ENCODE measurements at regions not wholly inside any gene's neighbourhood (a gene's known extent, or its start where the extent isn't known, plus 50 kb on each side); places are given as distances from the start of the nearest gene placed in this dataset.

DNA sequence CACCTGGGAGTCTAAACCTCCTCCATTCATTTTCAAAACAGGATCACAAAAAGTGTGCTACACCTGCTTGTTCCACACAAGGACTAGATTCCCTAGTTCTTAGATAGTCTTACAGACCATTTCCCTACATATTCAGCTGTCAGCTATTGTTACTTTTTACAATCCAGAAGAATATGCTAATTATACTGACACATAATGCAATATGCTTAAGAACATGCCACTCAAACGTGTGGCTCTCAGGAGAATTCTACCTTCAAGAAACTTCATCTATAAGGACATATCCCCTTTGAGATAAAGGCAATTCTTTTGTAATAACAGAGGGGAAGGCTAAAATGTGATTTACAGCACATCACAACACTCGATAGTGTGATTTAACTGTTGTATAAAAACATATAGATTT is 456.1 kb upstream of the ARRDC3 start:
- Histone ChIP-seq H3K4me1 (no peaks in the 10 kb centered on the region), H3K9me3 (no peaks in the 10 kb centered on the region), H3K4me3 (no peak overlapping the region), H3K36me3 (no peaks in the 10 kb centered on the region), H3K27me3 (replicated peaks in 1 of 7) (no peaks in the 10 kb centered on the region), H3K27ac (no peak overlapping the region)
- WGBS, 5 donors, result 46 to 58% (median 56%) methylated on average over 2 of the region's 2 CpGs
- TF ChIP-seq, protein P1, sequence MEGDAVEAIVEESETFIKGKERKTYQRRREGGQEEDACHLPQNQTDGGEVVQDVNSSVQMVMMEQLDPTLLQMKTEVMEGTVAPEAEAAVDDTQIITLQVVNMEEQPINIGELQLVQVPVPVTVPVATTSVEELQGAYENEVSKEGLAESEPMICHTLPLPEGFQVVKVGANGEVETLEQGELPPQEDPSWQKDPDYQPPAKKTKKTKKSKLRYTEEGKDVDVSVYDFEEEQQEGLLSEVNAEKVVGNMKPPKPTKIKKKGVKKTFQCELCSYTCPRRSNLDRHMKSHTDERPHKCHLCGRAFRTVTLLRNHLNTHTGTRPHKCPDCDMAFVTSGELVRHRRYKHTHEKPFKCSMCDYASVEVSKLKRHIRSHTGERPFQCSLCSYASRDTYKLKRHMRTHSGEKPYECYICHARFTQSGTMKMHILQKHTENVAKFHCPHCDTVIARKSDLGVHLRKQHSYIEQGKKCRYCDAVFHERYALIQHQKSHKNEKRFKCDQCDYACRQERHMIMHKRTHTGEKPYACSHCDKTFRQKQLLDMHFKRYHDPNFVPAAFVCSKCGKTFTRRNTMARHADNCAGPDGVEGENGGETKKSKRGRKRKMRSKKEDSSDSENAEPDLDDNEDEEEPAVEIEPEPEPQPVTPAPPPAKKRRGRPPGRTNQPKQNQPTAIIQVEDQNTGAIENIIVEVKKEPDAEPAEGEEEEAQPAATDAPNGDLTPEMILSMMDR (IDR thresholded peaks at IDR 0.05 in 8 of 11, conservative IDR thresholded peaks at IDR 0.05 in 3 of 11), result no peak
- TF ChIP-seq POLR2AphosphoS5 (IDR thresholded peaks at IDR 0.05) (no peak), POLR2A (IDR thresholded peaks at IDR 0.05) (no peak)
- no peak for DNase-seq
- intact Hi-C loops (cut with DNase I; ENCODE audit: low total_unique reads), result no loop called here

DNA sequence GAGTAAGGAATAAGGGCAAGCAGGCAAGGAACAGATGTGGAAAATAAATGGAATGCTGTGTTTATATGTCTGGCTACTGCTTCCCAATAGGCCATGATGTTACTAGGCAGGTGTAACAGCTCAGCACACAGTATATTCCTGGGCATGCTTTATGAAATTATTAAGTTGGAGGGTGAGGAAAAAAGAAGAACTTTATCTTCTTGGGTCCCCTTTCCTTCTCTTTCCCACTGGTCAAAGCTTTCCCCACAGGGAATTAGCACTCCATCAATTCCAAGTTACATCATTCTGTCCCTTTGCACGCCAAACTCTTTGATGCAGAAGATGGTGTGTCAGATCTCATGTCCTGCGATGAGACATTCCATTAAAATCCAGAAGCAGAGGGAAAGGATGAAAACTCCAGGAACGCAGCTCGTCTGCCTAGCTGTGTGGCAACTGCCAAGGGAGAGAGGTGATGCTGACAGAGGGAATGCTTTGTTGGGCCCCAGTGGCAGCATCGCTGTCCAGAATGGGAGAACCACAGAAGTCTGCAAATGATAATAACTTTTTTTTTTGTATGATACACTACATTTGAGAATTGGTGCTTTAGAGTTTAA is 447.3 kb upstream of the ARRDC3 start:
- Histone ChIP-seq H3K27me3 (replicated peaks in 1 of 7) (no peaks in the 10 kb centered on the region), H3K27ac (no peak overlapping the region), H3K9me3 (no peaks in the 10 kb centered on the region), H3K36me3 (no peaks in the 10 kb centered on the region), H3K4me3 (no peak overlapping the region), H3K4me1 (no peaks in the 10 kb centered on the region)
- 86 to 93% (median 90%) methylated on average over 5 of the region's 5 CpGs for WGBS, 5 donors
- intact Hi-C loops (cut with DNase I; ENCODE audit: low total_unique reads), result no loop called here
- no peak for DNase-seq
- TF ChIP-seq, protein P1 (IDR thresholded peaks at IDR 0.05 in 8 of 11, conservative IDR thresholded peaks at IDR 0.05 in 3 of 11), result no peak
- no peak for TF ChIP-seq POLR2AphosphoS5 (IDR thresholded peaks at IDR 0.05)
- TF ChIP-seq POLR2A (IDR thresholded peaks at IDR 0.05), result no peak

DNA sequence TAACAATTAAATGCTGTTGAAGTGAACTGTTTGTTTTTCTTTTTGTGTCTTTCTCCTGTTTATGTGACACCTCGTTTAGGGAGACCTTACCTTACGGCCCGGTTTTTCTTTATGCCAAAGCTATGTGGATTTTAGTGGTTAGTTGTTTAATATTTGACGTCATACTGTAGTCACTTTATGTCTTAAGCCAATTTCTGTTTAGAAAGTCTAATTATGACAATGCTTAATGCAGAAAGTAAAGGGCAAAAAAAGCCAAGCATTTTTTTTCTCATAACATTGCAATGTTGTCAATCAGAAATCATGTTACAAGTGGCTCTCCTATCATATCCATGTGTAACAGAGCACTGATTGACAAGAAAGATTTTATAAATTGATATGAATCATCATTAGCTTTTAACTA is 442.5 kb upstream of the ARRDC3 start:
- intact Hi-C loops (cut with DNase I; ENCODE audit: low total_unique reads), result no loop called here
- no peaks in the 10 kb centered on the region for H3K4me1 ChIP-seq
- TF ChIP-seq POLR2A (IDR thresholded peaks at IDR 0.05), result no peak
- no peak for TF ChIP-seq POLR2AphosphoS5 (IDR thresholded peaks at IDR 0.05)
- TF ChIP-seq, protein P1 (IDR thresholded peaks at IDR 0.05 in 8 of 11, conservative IDR thresholded peaks at IDR 0.05 in 3 of 11), result no peak
- no peak overlapping the region for H3K27ac ChIP-seq
- no peaks in the 10 kb centered on the region for H3K36me3 ChIP-seq
- no peak overlapping the region for H3K4me3 ChIP-seq
- 67 to 84% (median 74%) methylated on average over 4 of the region's 4 CpGs for WGBS, 5 donors
- H3K27me3 ChIP-seq (replicated peaks in 1 of 7), result no peaks in the 10 kb centered on the region
- no peak for DNase-seq
- H3K9me3 ChIP-seq, result peaks cover 0 to 3% (median 0%) of the 10 kb centered on the region in 8 donors

DNA sequence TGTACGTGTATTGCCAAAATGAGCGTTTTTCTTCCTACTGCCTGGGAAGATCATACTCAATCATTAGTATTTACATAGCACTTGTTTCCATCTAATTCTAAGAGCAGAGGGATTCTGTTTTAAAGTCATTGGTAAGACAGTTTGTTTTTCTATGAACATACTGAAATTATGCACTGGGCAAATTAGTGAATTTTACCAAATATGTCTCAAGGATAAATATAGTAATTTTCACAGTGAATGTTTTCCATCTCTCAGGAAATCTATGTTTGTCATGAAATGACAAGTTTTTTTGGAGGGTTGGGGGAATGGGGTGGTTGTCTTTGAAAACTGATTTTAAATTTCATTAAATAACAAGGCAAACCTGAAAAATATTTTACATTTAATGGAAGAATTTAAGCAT is 441.3 kb upstream of the ARRDC3 start:
- 83 to 96% (median 90%) methylated on average over 2 of the region's 2 CpGs for WGBS, 5 donors
- no peak overlapping the region for H3K27ac ChIP-seq
- H3K27me3 ChIP-seq (replicated peaks in 1 of 7), result no peaks in the 10 kb centered on the region
- TF ChIP-seq POLR2A (IDR thresholded peaks at IDR 0.05), result no peak
- H3K36me3 ChIP-seq, result no peaks in the 10 kb centered on the region
- intact Hi-C loops (cut with DNase I; ENCODE audit: low total_unique reads), result no loop called here
- no peak for DNase-seq
- peaks cover 0 to 3% (median 0%) of the 10 kb centered on the region in 8 donors for H3K9me3 ChIP-seq
- no peak overlapping the region for H3K4me3 ChIP-seq
- no peaks in the 10 kb centered on the region for H3K4me1 ChIP-seq

DNA sequence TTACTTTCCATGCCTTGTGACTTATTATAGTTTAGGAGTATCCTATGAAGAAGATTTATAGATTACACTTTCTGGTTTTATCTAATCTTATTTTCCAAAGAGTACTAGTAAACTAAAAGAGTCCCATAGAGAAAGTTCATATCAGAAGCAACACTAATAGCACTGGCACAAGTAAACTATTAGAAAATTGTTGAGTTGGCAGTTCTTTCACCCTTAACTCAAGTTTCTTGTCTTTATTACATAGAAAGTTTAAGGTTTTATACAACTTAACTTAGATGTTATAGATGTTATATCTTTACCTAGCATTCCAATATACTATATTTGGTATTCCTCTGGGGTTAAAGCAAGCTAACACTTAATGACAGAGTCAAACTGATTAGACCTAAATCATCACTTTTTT is 437.8 kb upstream of the ARRDC3 start:
- intact Hi-C loops (cut with DNase I; ENCODE audit: low total_unique reads), result no loop called here
- no peak for DNase-seq
- Histone ChIP-seq H3K27ac (no peak overlapping the region), H3K36me3 (no peaks in the 10 kb centered on the region), H3K9me3 (peaks cover 0 to 3% (median 0%) of the 10 kb centered on the region in 8 donors), H3K27me3 (replicated peaks in 1 of 7) (no peaks in the 10 kb centered on the region), H3K4me3 (no peak overlapping the region), H3K4me1 (no peaks in the 10 kb centered on the region)
- TF ChIP-seq, protein P1 (IDR thresholded peaks at IDR 0.05 in 8 of 11, conservative IDR thresholded peaks at IDR 0.05 in 3 of 11), result no peak
- no peak for TF ChIP-seq POLR2AphosphoS5 (IDR thresholded peaks at IDR 0.05)

Measured in spleen (tissue), 11 donors.